Fibroblast of pulmonary artery (primary cell): ENCODE measurements at regions not wholly inside any gene's neighbourhood (a gene's known extent, or its start where the extent isn't known, plus 50 kb on each side); places are given as distances from the start of the nearest gene placed in this dataset.

Source experiments
- DNase-seq: peaks from one replicate; pipeline ENCODE4 v3.0.0-alpha.2; 2010; ENCODE audit warnings: low read depth
- H3K4me3 ChIP-seq: replicated peaks from 2 replicates; pipeline ENCODE4 v1.5.1; 2011; ENCODE audit warnings: low read depth, mild to moderate bottlenecking, control low read depth, low read length, moderate library complexity
- TF ChIP-seq, protein P1 (sequence below): IDR thresholded peaks from 2 replicates; pipeline ENCODE4 v1.5.1; 2011; ENCODE audit warnings: mild to moderate bottlenecking, control low read depth, low read length, inconsistent platforms; ENCODE audit errors: missing control alignments

DNA sequence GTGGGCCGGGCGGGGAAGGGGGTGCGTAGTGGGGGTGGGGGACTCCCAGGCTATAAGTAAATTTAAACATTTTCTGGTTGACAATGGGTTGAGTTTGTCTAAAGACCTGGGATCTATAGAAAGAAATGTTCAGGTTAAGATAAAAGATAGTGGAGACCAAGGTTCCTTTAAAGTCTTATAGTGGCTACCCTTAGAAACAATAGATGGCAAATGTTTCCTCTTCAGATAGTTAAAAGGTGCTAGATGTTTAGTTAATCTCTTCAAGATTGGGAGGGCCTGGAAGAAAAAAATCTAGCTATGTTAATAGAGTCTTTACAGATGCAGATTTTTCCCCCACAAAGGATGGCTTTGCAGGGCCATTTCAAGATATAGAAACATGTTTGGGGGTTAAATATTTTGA lies 446.4 kb upstream of the FKBP1C start:
- no peak for DNase-seq
- TF ChIP-seq, protein P1, sequence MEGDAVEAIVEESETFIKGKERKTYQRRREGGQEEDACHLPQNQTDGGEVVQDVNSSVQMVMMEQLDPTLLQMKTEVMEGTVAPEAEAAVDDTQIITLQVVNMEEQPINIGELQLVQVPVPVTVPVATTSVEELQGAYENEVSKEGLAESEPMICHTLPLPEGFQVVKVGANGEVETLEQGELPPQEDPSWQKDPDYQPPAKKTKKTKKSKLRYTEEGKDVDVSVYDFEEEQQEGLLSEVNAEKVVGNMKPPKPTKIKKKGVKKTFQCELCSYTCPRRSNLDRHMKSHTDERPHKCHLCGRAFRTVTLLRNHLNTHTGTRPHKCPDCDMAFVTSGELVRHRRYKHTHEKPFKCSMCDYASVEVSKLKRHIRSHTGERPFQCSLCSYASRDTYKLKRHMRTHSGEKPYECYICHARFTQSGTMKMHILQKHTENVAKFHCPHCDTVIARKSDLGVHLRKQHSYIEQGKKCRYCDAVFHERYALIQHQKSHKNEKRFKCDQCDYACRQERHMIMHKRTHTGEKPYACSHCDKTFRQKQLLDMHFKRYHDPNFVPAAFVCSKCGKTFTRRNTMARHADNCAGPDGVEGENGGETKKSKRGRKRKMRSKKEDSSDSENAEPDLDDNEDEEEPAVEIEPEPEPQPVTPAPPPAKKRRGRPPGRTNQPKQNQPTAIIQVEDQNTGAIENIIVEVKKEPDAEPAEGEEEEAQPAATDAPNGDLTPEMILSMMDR, result no peak
- no peak overlapping the region for H3K4me3 ChIP-seq

DNA sequence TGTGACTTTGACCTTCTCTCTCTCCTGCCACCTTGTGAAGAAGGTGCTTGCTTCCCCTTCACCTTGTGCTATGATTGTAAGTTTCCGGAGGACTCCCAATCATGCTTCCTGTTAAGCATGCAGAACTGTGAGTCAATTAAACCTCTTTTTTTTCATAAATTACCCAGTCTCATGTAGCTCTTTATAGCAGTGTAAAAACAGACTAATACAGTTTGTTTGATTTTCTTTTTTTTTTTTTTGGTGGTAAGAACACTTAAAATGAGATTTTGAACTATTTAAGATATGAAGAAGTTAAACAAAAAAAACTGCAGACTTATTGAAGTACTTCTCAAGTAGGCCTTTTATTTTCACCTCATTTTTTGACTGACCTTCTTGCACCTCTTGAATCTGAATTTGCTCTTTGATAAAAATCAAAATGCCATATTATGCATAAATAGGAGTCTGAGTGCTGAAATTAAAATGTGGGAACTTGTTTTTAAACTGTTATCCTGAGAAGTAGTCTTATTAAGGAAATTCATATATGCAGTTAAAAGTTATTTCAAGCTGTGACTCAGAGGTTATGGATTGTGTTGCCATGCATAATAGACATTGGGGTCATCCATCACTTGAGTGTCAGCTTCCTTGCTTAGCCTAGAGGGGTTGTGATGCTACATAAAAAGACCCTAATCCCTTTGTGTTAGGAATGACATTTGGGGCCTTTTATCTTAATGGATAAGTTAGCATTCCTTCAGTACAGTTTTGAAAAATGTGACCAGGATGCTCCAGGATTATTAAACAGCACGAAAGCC lies 447.9 kb upstream of the FKBP1C start:
- TF ChIP-seq, protein P1, result no peak
- DNase-seq, result no peak

DNA sequence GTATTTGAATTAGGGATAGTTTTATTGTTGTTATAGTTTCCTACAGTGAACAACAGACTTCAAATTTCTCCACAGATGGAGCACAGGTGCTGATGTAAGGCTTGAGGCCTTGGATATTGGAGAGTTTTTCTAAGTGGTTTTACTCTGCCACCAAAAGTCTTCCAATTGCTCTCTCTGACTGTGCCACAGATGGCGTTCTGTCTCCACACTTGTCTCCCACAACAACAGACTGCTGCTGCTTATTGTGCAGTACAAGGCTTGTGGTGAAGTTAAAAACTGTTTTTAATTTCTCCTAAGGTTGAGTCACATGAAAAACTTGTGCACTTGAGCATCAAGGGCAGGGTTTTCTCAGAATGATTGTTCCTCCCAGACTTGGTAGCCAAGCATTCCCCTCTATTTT lies 460.9 kb upstream of the KHDRBS2 start:
- no peak for DNase-seq
- H3K4me3 ChIP-seq, result no peak overlapping the region
- TF ChIP-seq, protein P1, result no peak

More for the DNA sequence above, 447.9 kb upstream of the FKBP1C start:
- no peak overlapping the region for H3K4me3 ChIP-seq

DNA sequence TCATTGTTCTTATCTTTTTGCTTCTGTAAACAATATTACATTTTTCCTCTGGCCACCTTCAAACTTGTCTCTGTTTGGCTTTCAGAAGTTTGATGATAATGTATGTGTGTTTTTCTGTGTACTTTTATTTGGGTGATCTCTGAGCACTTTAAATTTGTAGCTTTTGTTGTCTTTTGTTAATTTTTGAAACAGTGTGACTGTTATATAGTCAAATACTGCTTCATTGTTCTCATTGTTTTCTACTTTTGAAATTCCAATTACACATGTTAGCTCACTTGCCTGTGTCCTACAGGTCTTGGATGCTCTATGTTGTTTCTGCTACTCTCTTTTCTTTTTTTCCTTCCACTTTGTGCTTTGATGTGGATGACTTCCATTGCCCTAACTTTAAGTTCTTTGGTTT lies 460.1 kb upstream of the KHDRBS2 start:
- TF ChIP-seq, protein P1, result no peak
- DNase-seq, result no peak
- no peak overlapping the region for H3K4me3 ChIP-seq

DNA sequence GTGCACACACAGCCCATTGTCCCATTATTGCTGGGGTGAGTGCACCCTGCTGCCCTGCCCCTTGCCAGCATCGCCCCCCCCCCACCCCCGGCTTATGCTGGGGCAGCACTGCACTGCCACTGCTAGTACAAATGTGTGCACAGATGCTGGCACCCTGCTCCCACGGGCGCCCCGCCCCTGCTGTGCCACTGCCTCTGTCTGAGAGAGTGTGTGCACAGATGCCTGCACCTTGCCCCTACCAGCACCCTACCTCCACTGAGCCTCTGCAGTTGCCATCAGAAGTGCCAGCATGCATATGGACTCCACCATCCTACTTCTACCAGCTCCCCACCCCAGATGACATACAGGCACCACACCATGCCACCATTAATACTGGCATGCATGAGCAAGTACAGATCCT lies 454.6 kb upstream of the KHDRBS2 start:
- TF ChIP-seq, protein P1, result no peak
- H3K4me3 ChIP-seq, result no peak overlapping the region
- no peak for DNase-seq

DNA sequence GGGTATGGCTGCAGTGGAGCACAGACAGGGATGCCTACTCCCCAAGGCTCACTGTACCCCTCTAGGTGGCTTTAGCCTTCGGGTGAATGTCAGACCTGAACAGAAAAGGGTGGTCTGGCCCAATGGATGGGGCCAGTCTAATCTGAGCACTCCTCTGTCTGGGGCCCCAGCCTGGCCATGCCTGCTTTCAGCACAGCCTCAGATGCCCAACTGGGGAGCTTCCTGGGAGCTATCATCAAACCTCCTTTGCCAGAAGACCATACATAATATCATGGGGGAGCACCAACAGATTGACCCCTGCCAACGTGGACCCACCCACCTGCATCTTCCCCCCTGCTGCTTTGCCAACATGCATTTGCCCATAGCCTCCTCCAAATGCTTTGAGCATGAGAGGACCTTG lies 454.1 kb upstream of the KHDRBS2 start:
- TF ChIP-seq, protein P1, result no peak
- H3K4me3 ChIP-seq, result no peak overlapping the region
- DNase-seq, result no peak

DNA sequence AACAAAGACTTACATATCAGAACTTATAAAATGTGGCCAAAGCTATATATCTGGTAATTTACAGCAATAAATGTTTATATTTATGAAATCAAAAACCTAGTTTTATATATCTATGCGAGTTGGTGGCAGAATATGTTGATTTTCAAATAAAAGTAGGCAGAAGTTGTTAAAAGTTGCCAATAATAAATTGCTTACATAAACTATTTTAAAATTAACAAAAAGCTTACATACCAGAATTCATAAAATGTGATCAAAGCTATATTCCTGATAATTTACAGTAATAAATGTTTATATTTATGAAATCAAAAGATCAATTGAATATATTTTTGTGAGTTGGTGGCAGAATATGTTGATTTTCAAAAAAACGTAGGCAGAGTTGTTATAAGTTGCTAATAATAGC lies 451.8 kb upstream of the KHDRBS2 start:
- no peak overlapping the region for H3K4me3 ChIP-seq
- no peak for DNase-seq
- TF ChIP-seq, protein P1, result no peak
